WERI-Rb-1 (cell line): ENCODE measurements at regions not wholly inside any gene's neighbourhood (a gene's known extent, or its start where the extent isn't known, plus 50 kb on each side); places are given as distances from the start of the nearest gene placed in this dataset.

Experiments used
- DNase-seq: peaks from one replicate; pipeline ENCODE4 v3.0.0-alpha.2; 2020
- H3K27ac ChIP-seq: fragments of 250-450 bp; sonication (Bioruptor Pico); 2 replicates; pipeline ENCODE4 v1.5.1; 2020; ENCODE audit warnings: mild to moderate bottlenecking, moderate library complexity
- H3K27me3 ChIP-seq: fragments of 250-450 bp; sonication (Bioruptor Pico); 2 replicates; pipeline ENCODE4 v1.5.1; 2021; ENCODE audit warnings: mild to moderate bottlenecking, low read depth, moderate library complexity; ENCODE audit not compliant: insufficient read depth, severe bottlenecking
- H3K36me3 ChIP-seq: fragments of 250-450 bp; sonication (Bioruptor Pico); 2 replicates; pipeline ENCODE4 v1.5.1; 2020; ENCODE audit warnings: mild to moderate bottlenecking, moderate library complexity
- H3K4me3 ChIP-seq: 2 replicates; pipeline ENCODE4 v1.5.1; 2011; ENCODE audit warnings: low read depth, mild to moderate bottlenecking, control low read depth, low read length
- H3K9me3 ChIP-seq: fragments of 250-450 bp; sonication (Bioruptor Pico); 2 replicates; pipeline ENCODE4 v1.5.1; 2021; ENCODE audit warnings: mild to moderate bottlenecking, moderate library complexity; ENCODE audit not compliant: severe bottlenecking
- CTCF ChIP-seq: IDR thresholded peaks from 2 replicates; pipeline ENCODE4 v1.5.1; 2011; ENCODE audit warnings: low read depth, mild to moderate bottlenecking, control low read depth, inconsistent platforms, low read length

GRCh38 chr5:44900273-44900954 is 91.7 kb downstream of the MRPS30 start:
- Histone ChIP-seq H3K27ac (no peak overlapping the region), H3K4me3 (no peak overlapping the region), H3K36me3 (no peaks in the 10 kb centered on the region), H3K27me3 (no peaks in the 10 kb centered on the region), H3K9me3 (no peaks in the 10 kb centered on the region)
- DNase-seq: no peak
- TF ChIP-seq CTCF: no peak

- DNase-seq: no peak
- no peak overlapping the region for H3K4me3 ChIP-seq
- no peaks in the 10 kb centered on the region for H3K27me3 ChIP-seq
- TF ChIP-seq CTCF: no peak
- no peak overlapping the region for H3K27ac ChIP-seq
- no peaks in the 10 kb centered on the region for H3K36me3 ChIP-seq
- H3K9me3 ChIP-seq: no peaks in the 10 kb centered on the region
Measured at GRCh38 chr5:44907396-44907795, 98.6 kb downstream of the MRPS30 start.

GRCh38 chr5:44909004-44909403 is 100.3 kb downstream of the MRPS30 start:
- H3K27ac ChIP-seq: no peak overlapping the region
- H3K27me3 ChIP-seq: no peaks in the 10 kb centered on the region
- no peak overlapping the region for H3K4me3 ChIP-seq
- no peaks in the 10 kb centered on the region for H3K9me3 ChIP-seq
- DNase-seq: no peak
- TF ChIP-seq CTCF: no peak
- no peaks in the 10 kb centered on the region for H3K36me3 ChIP-seq

- H3K36me3 ChIP-seq: no peaks in the 10 kb centered on the region
- H3K9me3 ChIP-seq: no peaks in the 10 kb centered on the region
- TF ChIP-seq CTCF: no peak
- H3K27ac ChIP-seq: no peak overlapping the region
- H3K27me3 ChIP-seq: no peaks in the 10 kb centered on the region
- no peak overlapping the region for H3K4me3 ChIP-seq
- no peak for DNase-seq
Measured at GRCh38 chr5:44911501-44911900, 102.8 kb downstream of the MRPS30 start.

GRCh38 chr5:44914221-44914620 is 105.5 kb downstream of the MRPS30 start:
- H3K9me3 ChIP-seq: no peaks in the 10 kb centered on the region
- DNase-seq: no peak

More at GRCh38 chr5:44914221-44914620, 105.5 kb downstream of the MRPS30 start:
- no peak for TF ChIP-seq CTCF
- H3K36me3 ChIP-seq: no peaks in the 10 kb centered on the region
- H3K27me3 ChIP-seq: no peaks in the 10 kb centered on the region
- no peak overlapping the region for H3K4me3 ChIP-seq
- no peak overlapping the region for H3K27ac ChIP-seq
